K562 (cell line): ENCODE measurements at regions not wholly inside any gene's neighbourhood (a gene's known extent, or its start where the extent isn't known, plus 50 kb on each side); places are given as distances from the start of the nearest gene placed in this dataset.

Experiments used
- ATAC-seq: fragments of 200-7000 bp; cut with Tn5 transposase; 3 replicates; pipeline ENCODE4 v1.9.1; 2020; ENCODE audit warnings: moderate library complexity
- BruUV-seq: library from RNA; stranded (reverse); fragments of 400-500 nt; replicated peaks from 2 replicates; lab custom pipeline; 2021; lab: Mats Ljungman, UMichigan
- CTCF ChIA-PET: fragments of 300-600 bp; formaldehyde crosslinking; extraction: SDS; loops from one replicate; lab custom pipeline; 2021; ENCODE audit warnings: low intra/inter-chr PET ratio; lab: Yijun Ruan, JAX
- POLR2A ChIA-PET: fragments of 300-600, 350-650 bp; sonication (Branson Sonifier 250); formaldehyde crosslinking; extraction: SDS; loops from one replicate; lab custom pipeline; 2021; ENCODE audit warnings: antibody characterized with exemption, inconsistent platforms; lab: Yijun Ruan, JAX
- DNase-seq, 4 experiments: peaks; one replicate each; pipeline versions ENCODE4 v3.0.0 to v3.0.0-alpha.2; 2011 to 2018; ENCODE audit warnings: low spot score in 3 of 4, mixed read lengths in 3 of 4; ENCODE audit errors: extremely low read depth in 1 of 4
- FAIRE-seq: peaks from 2 replicates; lab custom pipeline; 2011; peaks lifted over from hg19 to GRCh38; lab: Jason Lieb, UNC
- H2AFZ ChIP-seq: 2 replicates; pipeline ENCODE4 v1.6.0; 2011; ENCODE audit warnings: low read depth, low read length, control low read depth, inconsistent platforms
- H3K27ac ChIP-seq: fragments of 200-600 bp; 3 replicates; pipeline ENCODE4 v1.8.0; 2011; ENCODE audit warnings: low read depth, mild to moderate bottlenecking, control low read depth, inconsistent platforms, low read length, moderate library complexity, mixed read lengths; ENCODE audit errors: extremely low read depth
- H3K27me3 ChIP-seq, 2 experiments: fragments of 300-600 bp in 1 of 2; 2 replicates in 1 of 2; 3 replicates in 1 of 2; pipeline versions ENCODE4 v1.6.0 to v1.8.0; 2011; ENCODE audit warnings: inconsistent platforms in 2 of 2, low read length in 2 of 2, mild to moderate bottlenecking in 1 of 2, mixed read lengths in 1 of 2, moderate library complexity in 1 of 2; ENCODE audit not compliant: control insufficient read depth in 2 of 2, insufficient read depth in 2 of 2
- H3K36me3 ChIP-seq: fragments of 300-600 bp; 3 replicates; pipeline ENCODE4 v1.8.0; 2011; ENCODE audit warnings: mild to moderate bottlenecking, low read length, inconsistent platforms; ENCODE audit not compliant: control insufficient read depth, insufficient read depth
- H3K4me1 ChIP-seq, 2 experiments: fragments of 200-600 bp in 1 of 2; replicated peaks in 1 of 2; 2 replicates in 1 of 2; 3 replicates in 1 of 2; pipeline versions ENCODE4 v1.5.1 to v1.8.0; 2011; ENCODE audit warnings: inconsistent platforms in 2 of 2, low read length in 2 of 2, mild to moderate bottlenecking in 1 of 2, mixed read lengths in 1 of 2, moderate library complexity in 1 of 2; ENCODE audit not compliant: control insufficient read depth in 2 of 2, insufficient read depth in 2 of 2
- H3K4me2 ChIP-seq: 2 replicates; pipeline ENCODE4 v1.6.1; 2011; ENCODE audit warnings: low read length, control low read depth, inconsistent platforms, mixed read lengths; ENCODE audit not compliant: insufficient read depth
- H3K4me3 ChIP-seq: fragments of 200-600 bp; sonication (generic), shearing (Covaris generic); 2 replicates; pipeline ENCODE4 v1.5.1; 2016; ENCODE audit warnings: control low read depth, inconsistent platforms
- H3K79me2 ChIP-seq: fragments of 200-600 bp; 3 replicates; pipeline ENCODE4 v1.8.0; 2011; ENCODE audit warnings: low read length, inconsistent platforms; ENCODE audit not compliant: control insufficient read depth, insufficient read depth
- H3K9ac ChIP-seq, 2 experiments: 2 replicates each; pipeline versions ENCODE4 v1.6.0 to v1.6.1; 2011; ENCODE audit warnings: low read depth in 2 of 2, low read length in 2 of 2, control low read depth in 1 of 2, inconsistent platforms in 1 of 2, mild to moderate bottlenecking in 1 of 2, mixed read lengths in 1 of 2; ENCODE audit not compliant: insufficient read depth in 1 of 2
- H3K9me1 ChIP-seq: one replicate; pipeline ENCODE4 v1.6.0; 2011; ENCODE audit warnings: inconsistent platforms, mild to moderate bottlenecking, low read length, moderate library complexity; ENCODE audit not compliant: control insufficient read depth, insufficient read depth
- H3K9me3 ChIP-seq: replicated peaks from 2 replicates; pipeline ENCODE4 v1.5.1; 2011; ENCODE audit warnings: low read depth, low read length, inconsistent platforms; ENCODE audit not compliant: control insufficient read depth, insufficient read depth
- H4K20me1 ChIP-seq: replicated peaks from 2 replicates; pipeline ENCODE4 v1.6.1; 2011; ENCODE audit warnings: low read length, inconsistent platforms, mixed read lengths; ENCODE audit not compliant: control insufficient read depth, insufficient read depth
- BHLHE40 ChIP-seq: IDR thresholded peaks from 2 replicates; pipeline ENCODE4 v1.6.1; 2011; ENCODE audit warnings: low read length, improper control_type of control experiment
- ESRRA ChIP-seq: fragments of 450-650 bp; IDR thresholded peaks from 2 replicates; pipeline ENCODE4 v1.6.1; 2014; ENCODE audit warnings: low read depth, mild to moderate bottlenecking, moderate library complexity, borderline replicate concordance
- GATAD2B ChIP-seq: fragments of 450-650 bp; IDR thresholded peaks from 2 replicates; pipeline ENCODE4 v1.6.1; 2017; ENCODE audit warnings: mild to moderate bottlenecking, borderline replicate concordance
- JUN ChIP-seq, 2 experiments: sonication (generic) in 1 of 2; formaldehyde crosslinking in 1 of 2; IDR thresholded peaks; 2 replicates each; pipeline versions ENCODE4 v1.6.1 to v1.8.0; 2012 to 2022; ENCODE audit warnings: borderline replicate concordance in 2 of 2, mild to moderate bottlenecking in 2 of 2, improper control_type of control experiment in 1 of 2, low read depth in 1 of 2, low read length in 1 of 2, missing genetic modification reagents in 1 of 2
- LEF1 ChIP-seq: fragments of 450-650 bp; IDR thresholded peaks from 2 replicates; pipeline ENCODE4 v1.6.1; 2016; ENCODE audit warnings: mild to moderate bottlenecking
- NFATC3 ChIP-seq: fragments of 450-650 bp; IDR thresholded peaks from 2 replicates; pipeline ENCODE4 v1.6.1; 2017; ENCODE audit warnings: mild to moderate bottlenecking
- RBM17 ChIP-seq: fragments of 200-400 bp; formaldehyde crosslinking; IDR thresholded peaks from 2 replicates; pipeline ENCODE4 v1.6.1; 2017; ENCODE audit warnings: low read depth, mild to moderate bottlenecking, low read length, borderline replicate concordance
- RERE ChIP-seq: sonication (generic); formaldehyde crosslinking; IDR thresholded peaks from 2 replicates; pipeline ENCODE4 v1.8.0; 2023; ENCODE audit warnings: missing genetic modification reagents, mild to moderate bottlenecking, borderline replicate concordance
- SREBF1 ChIP-seq: fragments of 150-350 bp; IDR thresholded peaks from 2 replicates; pipeline ENCODE4 v1.6.1; 2014; ENCODE audit warnings: antibody characterized with exemption, low read depth, low read length, borderline replicate concordance
- STAT5B ChIP-seq: fragments of 250-450 bp; sonication (Bioruptor Pico); IDR thresholded peaks from 2 replicates; pipeline ENCODE4 v1.8.0; 2021; ENCODE audit warnings: mild to moderate bottlenecking, inconsistent platforms
- TAF7 ChIP-seq: fragments of 450-650 bp; IDR thresholded peaks from 2 replicates; pipeline ENCODE4 v1.6.1; 2016; ENCODE audit warnings: missing genetic modification characterization, missing compliant biosample characterization
- TARDBP ChIP-seq: fragments of 450-650 bp; IDR thresholded peaks from 2 replicates; pipeline ENCODE4 v1.6.1; 2016
- TBP ChIP-seq: optimal IDR thresholded peaks from 2 replicates; pipeline ENCODE3; 2011; ENCODE audit warnings: low read depth, low read length, improper control_type of control experiment
- TFAM ChIP-seq: fragments of 250-450 bp; sonication (Bioruptor Pico); conservative IDR thresholded peaks from 2 replicates; pipeline ENCODE4 v1.5.0; 2021; ENCODE audit warnings: mild to moderate bottlenecking, moderate library complexity
- ZC3H4 ChIP-seq: sonication (generic); formaldehyde crosslinking; IDR thresholded peaks from 2 replicates; pipeline ENCODE4 v1.9.0; 2021; ENCODE audit warnings: missing genetic modification reagents, borderline replicate concordance
- ZNF395 ChIP-seq: fragments of 200-800 bp; sonication (Bioruptor generic); IDR thresholded peaks from 2 replicates; pipeline ENCODE4 v1.6.1; 2017; ENCODE audit warnings: missing genetic modification characterization, missing compliant biosample characterization
- ZSCAN32 ChIP-seq: fragments of 450-650 bp; formaldehyde crosslinking; IDR thresholded peaks from 2 replicates; pipeline ENCODE4 v1.4.0; 2020; ENCODE audit warnings: mild to moderate bottlenecking, moderate library complexity
- WGBS: fragments of 100-300 bp; shearing (Covaris generic); methylation state at CpG from one replicate; pipeline ENCODE4 v1.1.6; 2016; ENCODE audit warnings: low coverage, mixed read lengths; ENCODE audit not compliant: insufficient coverage; ENCODE audit errors: missing lambda C conversion rate; 5-methylcytosine and 5-hydroxymethylcytosine counted together
- in situ Hi-C: fragments of 300-500 bp; cut with MboI; formaldehyde crosslinking; loops from 4 replicates; pipeline ENCODE4 v1.15.0; 2018; ENCODE audit warnings: inconsistent platforms, mixed read lengths
- intact Hi-C: fragments of 100-400 bp; cut with micrococcal nuclease; formaldehyde crosslinking; loops from 2 replicates; pipeline ENCODE4 v1.14.2; 2022

GRCh38 chr18:27848336-27848735 is 328.6 kb downstream of the CDH2 start:
- 1% methylated on average over 4 of the region's 4 CpGs for WGBS
- no peak for DNase-seq
- no peak overlapping the region for H3K4me2 ChIP-seq
- H3K9ac ChIP-seq, result no peak overlapping the region
- no peaks in the 10 kb centered on the region for H3K4me1 ChIP-seq
- H2AFZ ChIP-seq, result no peak overlapping the region
- no peak overlapping the region for H3K4me3 ChIP-seq
- POLR2A ChIA-PET, result no interaction called here
- no peak for ATAC-seq
- FAIRE-seq, result no peak
- H3K27ac ChIP-seq, result no peak overlapping the region
- no peaks in the 10 kb centered on the region for H3K36me3 ChIP-seq
- in situ Hi-C loops, result no loop called here
- BruUV-seq, result no TSS peak
- H3K9me3 ChIP-seq, result no peaks in the 10 kb centered on the region
- intact Hi-C loops, result no loop called here
- CTCF ChIA-PET, result no interaction called here
- no peaks in the 10 kb centered on the region for H3K9me1 ChIP-seq
- H4K20me1 ChIP-seq, result no peaks in the 10 kb centered on the region
- H3K79me2 ChIP-seq, result no peaks in the 10 kb centered on the region
- H3K27me3 ChIP-seq, result no peaks in the 10 kb centered on the region
- TF ChIP-seq JUN (IDR thresholded peaks at IDR 0.05; ENCODE audit: borderline replicate concordance, low read depth, low read length) (no peak), JUN (CRISPR knock-in tag; IDR thresholded peaks at IDR 0.05; ENCODE audit: borderline replicate concordance) (no peak), TBP (no peak), RERE (CRISPR knock-in tag) (no peak), RBM17 (no peak), ESRRA (no peak), TAF7 (tag) (no peak), GATAD2B (no peak), ZNF395 (CRISPR knock-in tag) (no peak), LEF1 (no peak), TARDBP (no peak), BHLHE40 (no peak), ZSCAN32 (CRISPR knock-in tag) (no peak), TFAM (CRISPR knock-in tag) (no peak), SREBF1 (no peak), STAT5B (CRISPR knock-in tag) (no peak), NFATC3 (no peak), ZC3H4 (CRISPR knock-in tag) (no peak)
